Mesendoderm (in vitro differentiated cells): ENCODE measurements at regions not wholly inside any gene's neighbourhood (a gene's known extent, or its start where the extent isn't known, plus 50 kb on each side); places are given as distances from the start of the nearest gene placed in this dataset.

ENCODE experiments used
- DNase-seq: peaks from one replicate; pipeline ENCODE4 v3.0.0; 2013
- H2AK5ac ChIP-seq: 2 replicates; pipeline ENCODE4 v1.6.1; 2013; ENCODE audit warnings: low read length, inconsistent platforms
- H2BK120ac ChIP-seq: 2 replicates; pipeline ENCODE4 v1.6.1; 2013; ENCODE audit warnings: low read depth, mild to moderate bottlenecking, low read length, moderate library complexity, mixed read lengths
- H2BK15ac ChIP-seq: replicated peaks from 2 replicates; pipeline ENCODE4 v1.6.1; 2013; ENCODE audit warnings: low read depth, mild to moderate bottlenecking, moderate library complexity
- H2BK5ac ChIP-seq: 2 replicates; pipeline ENCODE4 v1.6.1; 2013; ENCODE audit warnings: low read length, inconsistent platforms
- H3K18ac ChIP-seq: 2 replicates; pipeline ENCODE4 v1.6.1; 2013; ENCODE audit warnings: mild to moderate bottlenecking, low read length, mixed read lengths
- H3K23ac ChIP-seq: one replicate; pipeline ENCODE4 v1.6.1; 2013; ENCODE audit warnings: low read length
- H3K27ac ChIP-seq: 2 replicates; pipeline ENCODE4 v1.5.1; 2013; ENCODE audit warnings: low read depth, mild to moderate bottlenecking, inconsistent platforms, low read length, moderate library complexity
- H3K27me3 ChIP-seq: 2 replicates; pipeline ENCODE4 v1.6.1; 2013; ENCODE audit warnings: low read length, control low read depth, mild to moderate bottlenecking, inconsistent platforms; ENCODE audit not compliant: insufficient read depth, poor library complexity
- H3K36me3 ChIP-seq: 2 replicates; pipeline ENCODE4 v1.6.1; 2013; ENCODE audit warnings: low read length, inconsistent platforms; ENCODE audit not compliant: control insufficient read depth, insufficient read depth
- H3K4ac ChIP-seq: one replicate; pipeline ENCODE4 v1.6.1; 2013; ENCODE audit warnings: low read depth, mild to moderate bottlenecking, low read length, moderate library complexity
- H3K4me1 ChIP-seq: 2 replicates; pipeline ENCODE4 v1.6.1; 2013; ENCODE audit warnings: low read depth, low read length, inconsistent platforms; ENCODE audit not compliant: control insufficient read depth
- H3K4me2 ChIP-seq: 2 replicates; pipeline ENCODE4 v1.6.1; 2013; ENCODE audit warnings: low read length
- H3K4me3 ChIP-seq: 2 replicates; pipeline ENCODE4 v1.5.1; 2013; ENCODE audit warnings: mild to moderate bottlenecking, low read length
- H3K56ac ChIP-seq: one replicate; pipeline ENCODE4 v1.6.1; 2013; ENCODE audit warnings: low read length
- H3K79me1 ChIP-seq: 2 replicates; pipeline ENCODE4 v1.6.1; 2013; ENCODE audit warnings: low read length, inconsistent platforms
- H3K79me2 ChIP-seq: 2 replicates; pipeline ENCODE4 v1.6.1; 2013; ENCODE audit warnings: mild to moderate bottlenecking, low read length; ENCODE audit not compliant: control insufficient read depth, insufficient read depth
- H3K9ac ChIP-seq: 2 replicates; pipeline ENCODE4 v1.6.1; 2013; ENCODE audit warnings: low read length, inconsistent platforms
- H4K5ac ChIP-seq: one replicate; pipeline ENCODE4 v1.6.1; 2013; ENCODE audit warnings: low read length
- H4K8ac ChIP-seq: one replicate; pipeline ENCODE4 v1.6.1; 2013; ENCODE audit warnings: low read depth, mild to moderate bottlenecking, control low read depth, low read length, moderate library complexity
- WGBS: extraction: QIAGEN DNeasy Blood & Tissue Kit; methylation state at CpG from one replicate; pipeline ENCODE4 v1.1.7; 2013; ENCODE audit warnings: low lambda C conversion rate, missing lambda C conversion rate; ENCODE audit not compliant: insufficient coverage; ENCODE audit errors: extremely low coverage; 5-methylcytosine and 5-hydroxymethylcytosine counted together

DNA sequence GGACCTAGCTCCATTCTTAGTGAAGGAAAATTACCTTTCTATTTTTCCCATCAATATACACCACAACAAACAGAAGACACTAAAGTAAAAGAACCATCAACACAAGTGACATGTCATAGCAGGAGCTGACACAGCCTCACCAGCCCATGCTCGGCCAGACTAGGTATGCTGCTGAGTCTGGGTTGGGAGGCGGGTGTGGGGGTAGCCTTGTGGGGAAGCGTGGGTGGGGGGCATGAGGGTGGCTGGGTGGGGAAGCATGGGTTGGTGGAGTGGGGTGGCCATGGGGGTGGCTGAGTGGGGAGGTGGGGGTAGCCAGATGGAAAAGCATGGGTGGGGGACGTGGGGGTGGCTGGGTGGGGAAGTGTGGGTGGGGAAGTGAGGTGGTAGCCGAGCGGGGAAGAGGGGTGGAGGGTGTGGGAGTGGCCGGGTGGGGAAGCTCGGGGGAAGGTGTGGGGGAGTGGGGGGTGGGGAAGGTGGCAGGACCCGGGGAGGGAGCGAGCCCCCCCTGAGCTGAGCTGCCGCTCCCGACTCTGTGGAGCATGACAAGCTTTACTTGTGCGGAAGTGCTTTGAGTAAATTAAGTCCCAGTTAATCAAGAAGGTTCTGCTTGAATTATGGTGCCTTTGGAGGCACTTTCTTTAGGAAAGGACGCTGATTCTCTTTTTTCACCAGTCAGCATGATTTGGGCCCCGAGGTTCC is 294.6 kb upstream of the ZNF32 start:
- no peak overlapping the region for H2BK15ac ChIP-seq
- H3K27me3 ChIP-seq = no peaks in the 10 kb centered on the region
- no CpG with 5 or more reads among the region's 15 CpGs for WGBS
- H3K23ac ChIP-seq = no peak overlapping the region
- no peak overlapping the region for H4K8ac ChIP-seq
- H4K5ac ChIP-seq = no peak overlapping the region
- no peak overlapping the region for H3K9ac ChIP-seq
- no peak overlapping the region for H3K27ac ChIP-seq
- DNase-seq = no peak
- no peak overlapping the region for H3K4me3 ChIP-seq
- no peak overlapping the region for H3K4me2 ChIP-seq
- H2BK5ac ChIP-seq = no peak overlapping the region
- no peak overlapping the region for H3K56ac ChIP-seq
- H3K79me1 ChIP-seq = no peaks in the 10 kb centered on the region
- no peaks in the 10 kb centered on the region for H3K4me1 ChIP-seq
- H3K79me2 ChIP-seq = no peaks in the 10 kb centered on the region
- H3K36me3 ChIP-seq = no peaks in the 10 kb centered on the region
- no peak overlapping the region for H2BK120ac ChIP-seq
- H2AK5ac ChIP-seq = no peak overlapping the region
- H3K18ac ChIP-seq = no peak overlapping the region
- H3K4ac ChIP-seq = no peak overlapping the region

- H3K27ac ChIP-seq = no peak overlapping the region
- H3K18ac ChIP-seq = no peak overlapping the region
- WGBS = no CpG with 5 or more reads among the region's 10 CpGs
Observed at GRCh38 chr10:43942096-43942850, 293.6 kb upstream of the ZNF32 start.

DNA sequence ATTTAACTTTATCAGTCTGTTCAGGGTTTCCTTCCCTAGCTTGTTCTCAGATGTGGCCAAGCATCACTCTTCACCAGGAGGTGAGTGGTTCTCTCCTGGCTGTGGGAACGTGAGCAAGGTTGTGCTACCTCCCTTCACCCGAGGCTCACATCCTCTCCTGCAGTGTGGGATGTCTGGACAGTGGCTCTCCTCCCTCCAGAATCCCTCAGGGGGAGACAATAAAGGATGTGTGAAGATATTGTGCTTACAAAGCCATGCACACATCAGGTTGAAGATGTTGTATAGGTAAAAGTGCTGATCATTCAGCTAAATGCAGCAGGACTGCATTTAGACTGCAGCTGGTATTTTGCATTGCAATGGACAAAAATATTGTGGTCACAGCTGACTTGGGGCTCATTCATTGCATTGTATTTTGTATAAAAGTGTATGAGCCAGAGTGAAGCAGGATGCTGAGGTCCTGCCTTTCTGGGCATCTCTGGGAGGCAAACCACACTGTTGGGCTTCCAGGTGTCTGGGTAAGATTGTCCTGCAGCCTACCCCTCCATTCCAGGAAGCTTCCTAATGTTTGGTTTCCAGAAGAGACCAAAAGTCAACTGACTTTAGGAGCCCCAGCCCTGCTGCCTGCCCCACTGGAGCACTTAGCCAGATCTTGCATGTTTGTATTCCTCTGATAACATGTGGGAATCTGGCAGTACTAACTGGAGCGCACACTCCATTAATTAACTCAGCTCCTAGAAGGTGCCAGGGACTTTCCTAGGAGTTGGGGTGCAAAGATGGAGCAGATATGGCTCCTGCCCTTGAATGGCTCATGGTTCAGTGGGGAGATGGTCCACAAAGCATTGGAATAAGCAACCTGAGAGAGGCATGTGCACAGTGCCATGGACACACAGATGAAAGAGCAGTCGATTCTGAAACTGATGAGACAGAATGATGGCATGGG is 292.5 kb upstream of the ZNF32 start:
- H3K18ac ChIP-seq = no peak overlapping the region
- no peak overlapping the region for H2BK5ac ChIP-seq
- no peak overlapping the region for H3K27ac ChIP-seq
- no peak overlapping the region for H4K8ac ChIP-seq
- H2BK15ac ChIP-seq = no peak overlapping the region
- no CpG with 5 or more reads among the region's 4 CpGs for WGBS
- H3K79me1 ChIP-seq = no peaks in the 10 kb centered on the region
- H2BK120ac ChIP-seq = no peak overlapping the region
- no peak overlapping the region for H3K4ac ChIP-seq
- no peak overlapping the region for H2AK5ac ChIP-seq
- H3K56ac ChIP-seq = no peak overlapping the region
- no peaks in the 10 kb centered on the region for H3K36me3 ChIP-seq
- no peak overlapping the region for H3K23ac ChIP-seq
- no peak for DNase-seq
- no peak overlapping the region for H3K9ac ChIP-seq
- H3K27me3 ChIP-seq = no peaks in the 10 kb centered on the region
- H3K4me3 ChIP-seq = no peak overlapping the region
- no peaks in the 10 kb centered on the region for H3K4me1 ChIP-seq
- no peaks in the 10 kb centered on the region for H3K79me2 ChIP-seq
- no peak overlapping the region for H3K4me2 ChIP-seq
- H4K5ac ChIP-seq = no peak overlapping the region

More at GRCh38 chr10:43942096-43942850, 293.6 kb upstream of the ZNF32 start:
- DNase-seq = no peak
- H2BK5ac ChIP-seq = no peak overlapping the region
- H3K79me1 ChIP-seq = no peaks in the 10 kb centered on the region
- no peak overlapping the region for H3K56ac ChIP-seq
- no peaks in the 10 kb centered on the region for H3K4me1 ChIP-seq
- no peak overlapping the region for H3K4ac ChIP-seq
- H2BK120ac ChIP-seq = no peak overlapping the region
- H3K27me3 ChIP-seq = no peaks in the 10 kb centered on the region
- no peaks in the 10 kb centered on the region for H3K36me3 ChIP-seq
- H2AK5ac ChIP-seq = no peak overlapping the region
- no peak overlapping the region for H3K4me3 ChIP-seq
- no peak overlapping the region for H3K4me2 ChIP-seq
- H3K9ac ChIP-seq = no peak overlapping the region
- no peak overlapping the region for H2BK15ac ChIP-seq
- no peak overlapping the region for H3K23ac ChIP-seq
- no peak overlapping the region for H4K5ac ChIP-seq
- H4K8ac ChIP-seq = no peak overlapping the region
- no peaks in the 10 kb centered on the region for H3K79me2 ChIP-seq

GRCh38 chr10:43939939-43940820 is 291.5 kb upstream of the ZNF32 start:
- Histone ChIP-seq H4K5ac (no peak overlapping the region), H3K4me1 (no peaks in the 10 kb centered on the region), H2BK5ac (no peak overlapping the region), H2AK5ac (no peak overlapping the region), H3K18ac (no peak overlapping the region), H3K9ac (no peak overlapping the region), H3K36me3 (no peaks in the 10 kb centered on the region), H3K79me1 (no peaks in the 10 kb centered on the region), H4K8ac (no peak overlapping the region), H3K27me3 (no peaks in the 10 kb centered on the region), H3K4me3 (no peak overlapping the region), H2BK15ac (no peak overlapping the region), H3K4me2 (no peak overlapping the region), H3K4ac (no peak overlapping the region), H3K23ac (no peak overlapping the region), H3K79me2 (no peaks in the 10 kb centered on the region), H3K27ac (no peak overlapping the region), H3K56ac (no peak overlapping the region), H2BK120ac (no peak overlapping the region)
- peak; percentile 20 for DNase-seq
- WGBS = no CpG with 5 or more reads among the region's 10 CpGs

DNA sequence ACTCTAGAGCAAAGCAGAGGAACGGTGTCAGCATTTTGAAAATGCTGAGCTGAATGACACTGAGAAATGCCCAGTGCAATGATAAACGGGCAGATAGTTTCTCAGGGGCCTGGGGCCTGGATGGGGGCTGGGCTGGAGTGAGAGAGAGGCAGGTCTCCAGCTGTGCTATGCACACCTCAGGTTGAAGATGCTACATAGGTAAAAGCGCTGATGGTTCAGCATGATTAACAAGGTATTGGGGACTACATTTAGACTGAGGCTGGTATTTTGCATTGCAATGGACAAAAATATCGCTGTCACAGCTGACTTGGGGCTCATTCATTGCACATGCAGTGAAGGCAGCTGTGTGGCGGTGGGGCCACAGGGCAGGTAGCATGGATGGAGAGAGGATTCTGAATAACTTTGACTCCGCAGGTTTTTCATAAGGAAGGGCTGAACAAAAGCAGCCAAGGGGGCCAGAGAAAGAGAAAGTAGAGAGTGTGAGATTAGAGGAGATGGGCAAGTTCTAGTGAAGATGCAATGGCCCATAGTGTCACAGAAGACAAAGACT is 290.8 kb upstream of the ZNF32 start:
- H2BK120ac ChIP-seq = no peak overlapping the region

More for the DNA sequence above, 290.8 kb upstream of the ZNF32 start:
- no peaks in the 10 kb centered on the region for H3K79me2 ChIP-seq
- H3K4ac ChIP-seq = no peak overlapping the region
- H3K36me3 ChIP-seq = no peaks in the 10 kb centered on the region
- no peak overlapping the region for H2AK5ac ChIP-seq
- no peaks in the 10 kb centered on the region for H3K79me1 ChIP-seq
- H3K56ac ChIP-seq = no peak overlapping the region
- no peak overlapping the region for H3K27ac ChIP-seq
- H4K5ac ChIP-seq = no peak overlapping the region
- H4K8ac ChIP-seq = no peak overlapping the region
- H3K4me3 ChIP-seq = no peak overlapping the region
- no peak overlapping the region for H3K4me2 ChIP-seq
- no peak overlapping the region for H3K18ac ChIP-seq
- DNase-seq = no peak
- H3K4me1 ChIP-seq = no peaks in the 10 kb centered on the region
- H2BK5ac ChIP-seq = no peak overlapping the region
- WGBS = no CpG with 5 or more reads among the region's 6 CpGs
- no peak overlapping the region for H3K9ac ChIP-seq
- H3K23ac ChIP-seq = no peak overlapping the region
- no peaks in the 10 kb centered on the region for H3K27me3 ChIP-seq
- H2BK15ac ChIP-seq = no peak overlapping the region
